Ishikawa (cell line): ENCODE measurements at regions not wholly inside any gene's neighbourhood (a gene's known extent, or its start where the extent isn't known, plus 50 kb on each side); places are given as distances from the start of the nearest gene placed in this dataset.

ENCODE experiments used
- CEBPB ChIP-seq: IDR thresholded peaks from 2 replicates; pipeline ENCODE4 v1.6.1; 2012
- CREB1 ChIP-seq: IDR thresholded peaks from 2 replicates; pipeline ENCODE4 v1.6.1; 2012; ENCODE audit warnings: low read depth
- EP300 ChIP-seq: IDR thresholded peaks from 2 replicates; pipeline ENCODE4 v1.6.1; 2012; ENCODE audit warnings: borderline replicate concordance
- FOXM1 ChIP-seq: IDR thresholded peaks from 2 replicates; pipeline ENCODE4 v1.6.1; 2012; ENCODE audit warnings: low read depth, borderline replicate concordance
- MAX ChIP-seq: IDR thresholded peaks from 2 replicates; pipeline ENCODE4 v1.6.1; 2012
- RAD21 ChIP-seq: IDR thresholded peaks from 2 replicates; pipeline ENCODE4 v1.6.1; 2012; ENCODE audit warnings: low read depth
- TAF1 ChIP-seq: IDR thresholded peaks from 2 replicates; pipeline ENCODE4 v1.6.1; 2012; ENCODE audit warnings: low read depth, mild to moderate bottlenecking
- TCF12 ChIP-seq: IDR thresholded peaks from 2 replicates; pipeline ENCODE4 v1.6.1; 2012; ENCODE audit warnings: low read depth
- TEAD4 ChIP-seq: IDR thresholded peaks from 2 replicates; pipeline ENCODE4 v1.6.1; 2012
- USF1 ChIP-seq: IDR thresholded peaks from 2 replicates; pipeline ENCODE4 v1.6.1; 2012
- YY1 ChIP-seq: IDR thresholded peaks from 2 replicates; pipeline ENCODE4 v1.6.1; 2012; ENCODE audit warnings: low read depth
- ZBTB7A ChIP-seq: IDR thresholded peaks from 2 replicates; pipeline ENCODE4 v1.6.1; 2012; ENCODE audit warnings: low read depth
- TF ChIP-seq, protein P1 (sequence below): IDR thresholded peaks from 2 replicates; pipeline ENCODE4 v1.6.1; 2012; ENCODE audit warnings: low read depth, mild to moderate bottlenecking

- TF ChIP-seq RAD21 (no peak), CEBPB (no peak), EP300 (no peak), ZBTB7A (no peak), TAF1 (no peak), USF1 (no peak), TCF12 (no peak), YY1 (no peak), FOXM1 (no peak), MAX (no peak), CREB1 (no peak), TEAD4 (no peak)
- TF ChIP-seq, protein P1, sequence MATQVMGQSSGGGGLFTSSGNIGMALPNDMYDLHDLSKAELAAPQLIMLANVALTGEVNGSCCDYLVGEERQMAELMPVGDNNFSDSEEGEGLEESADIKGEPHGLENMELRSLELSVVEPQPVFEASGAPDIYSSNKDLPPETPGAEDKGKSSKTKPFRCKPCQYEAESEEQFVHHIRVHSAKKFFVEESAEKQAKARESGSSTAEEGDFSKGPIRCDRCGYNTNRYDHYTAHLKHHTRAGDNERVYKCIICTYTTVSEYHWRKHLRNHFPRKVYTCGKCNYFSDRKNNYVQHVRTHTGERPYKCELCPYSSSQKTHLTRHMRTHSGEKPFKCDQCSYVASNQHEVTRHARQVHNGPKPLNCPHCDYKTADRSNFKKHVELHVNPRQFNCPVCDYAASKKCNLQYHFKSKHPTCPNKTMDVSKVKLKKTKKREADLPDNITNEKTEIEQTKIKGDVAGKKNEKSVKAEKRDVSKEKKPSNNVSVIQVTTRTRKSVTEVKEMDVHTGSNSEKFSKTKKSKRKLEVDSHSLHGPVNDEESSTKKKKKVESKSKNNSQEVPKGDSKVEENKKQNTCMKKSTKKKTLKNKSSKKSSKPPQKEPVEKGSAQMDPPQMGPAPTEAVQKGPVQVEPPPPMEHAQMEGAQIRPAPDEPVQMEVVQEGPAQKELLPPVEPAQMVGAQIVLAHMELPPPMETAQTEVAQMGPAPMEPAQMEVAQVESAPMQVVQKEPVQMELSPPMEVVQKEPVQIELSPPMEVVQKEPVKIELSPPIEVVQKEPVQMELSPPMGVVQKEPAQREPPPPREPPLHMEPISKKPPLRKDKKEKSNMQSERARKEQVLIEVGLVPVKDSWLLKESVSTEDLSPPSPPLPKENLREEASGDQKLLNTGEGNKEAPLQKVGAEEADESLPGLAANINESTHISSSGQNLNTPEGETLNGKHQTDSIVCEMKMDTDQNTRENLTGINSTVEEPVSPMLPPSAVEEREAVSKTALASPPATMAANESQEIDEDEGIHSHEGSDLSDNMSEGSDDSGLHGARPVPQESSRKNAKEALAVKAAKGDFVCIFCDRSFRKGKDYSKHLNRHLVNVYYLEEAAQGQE: no peak
Measured at GRCh38 chr4:180219080-180219479, 2024.1 kb upstream of the TENM3 start.
